ENCODE measurements at regions not wholly inside any gene's neighbourhood (a gene's known extent, or its start where the extent isn't known, plus 50 kb on each side); places are given as distances from the start of the nearest gene placed in this dataset.

DNA sequence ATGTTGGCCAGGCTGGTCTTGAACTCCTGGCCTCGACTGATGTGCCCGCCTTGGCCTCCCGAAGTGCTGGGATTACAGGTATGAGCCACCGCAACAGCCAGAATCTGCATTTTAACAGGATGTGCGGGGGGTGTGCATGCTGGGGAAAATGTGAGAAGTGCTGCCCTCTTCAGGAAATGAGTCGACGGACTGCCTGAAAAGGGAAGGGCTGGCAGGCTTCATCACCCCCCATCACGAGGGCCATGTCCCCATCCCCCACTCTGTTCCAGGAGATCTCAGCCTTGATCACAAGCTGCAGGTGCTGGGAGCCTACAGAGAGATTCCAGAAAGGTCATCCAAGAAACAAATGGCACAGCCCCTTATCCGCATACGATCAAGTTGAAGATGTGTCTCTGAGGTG is 195.3 kb upstream of the RPL38 start:
- TF ChIP-seq, protein P1, sequence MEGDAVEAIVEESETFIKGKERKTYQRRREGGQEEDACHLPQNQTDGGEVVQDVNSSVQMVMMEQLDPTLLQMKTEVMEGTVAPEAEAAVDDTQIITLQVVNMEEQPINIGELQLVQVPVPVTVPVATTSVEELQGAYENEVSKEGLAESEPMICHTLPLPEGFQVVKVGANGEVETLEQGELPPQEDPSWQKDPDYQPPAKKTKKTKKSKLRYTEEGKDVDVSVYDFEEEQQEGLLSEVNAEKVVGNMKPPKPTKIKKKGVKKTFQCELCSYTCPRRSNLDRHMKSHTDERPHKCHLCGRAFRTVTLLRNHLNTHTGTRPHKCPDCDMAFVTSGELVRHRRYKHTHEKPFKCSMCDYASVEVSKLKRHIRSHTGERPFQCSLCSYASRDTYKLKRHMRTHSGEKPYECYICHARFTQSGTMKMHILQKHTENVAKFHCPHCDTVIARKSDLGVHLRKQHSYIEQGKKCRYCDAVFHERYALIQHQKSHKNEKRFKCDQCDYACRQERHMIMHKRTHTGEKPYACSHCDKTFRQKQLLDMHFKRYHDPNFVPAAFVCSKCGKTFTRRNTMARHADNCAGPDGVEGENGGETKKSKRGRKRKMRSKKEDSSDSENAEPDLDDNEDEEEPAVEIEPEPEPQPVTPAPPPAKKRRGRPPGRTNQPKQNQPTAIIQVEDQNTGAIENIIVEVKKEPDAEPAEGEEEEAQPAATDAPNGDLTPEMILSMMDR (IDR thresholded peaks at IDR 0.05; ENCODE audit: insufficient read depth, low read length, missing control alignments) = no peak
- no peak for DNase-seq (ENCODE audit: low read depth, low spot score)
- no peak overlapping the region for H3K4me3 ChIP-seq (ENCODE audit: low read depth, low read length)
- ChIA-PET POLR2A (no interaction called here), CTCF (no interaction called here)

DNA sequence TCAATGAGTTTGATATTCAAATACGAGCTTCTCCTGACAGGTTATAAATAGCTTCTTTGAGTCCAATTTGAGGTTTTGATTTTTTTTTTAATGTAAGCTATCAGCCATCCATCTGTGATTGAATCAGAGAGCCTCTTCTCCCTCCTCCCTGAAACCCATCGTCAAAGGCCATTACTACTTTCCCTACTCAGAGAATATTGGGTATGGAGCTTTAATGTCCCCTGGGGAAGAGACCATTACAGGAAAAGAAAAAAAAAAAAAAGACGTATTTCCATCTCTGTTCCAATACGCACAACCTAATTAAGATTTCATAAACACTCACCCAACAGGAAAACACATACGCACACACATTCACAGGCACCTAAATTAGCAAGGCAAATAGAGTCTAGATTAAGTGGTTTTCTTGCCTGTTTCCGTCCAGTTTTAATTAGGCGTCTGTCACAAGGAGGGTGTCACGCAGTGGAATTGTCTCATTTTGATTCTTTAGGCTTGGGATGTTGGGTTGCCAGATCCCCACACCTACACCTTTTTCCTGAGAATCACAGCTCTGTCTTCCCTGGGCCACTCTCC is 194.3 kb upstream of the RPL38 start:
- POLR2A ChIA-PET = no interaction called here
- no peak overlapping the region for H3K4me3 ChIP-seq (ENCODE audit: low read depth, low read length)
- TF ChIP-seq, protein P1 (IDR thresholded peaks at IDR 0.05; ENCODE audit: insufficient read depth, low read length, missing control alignments) = no peak
- no peak for DNase-seq (ENCODE audit: low read depth, low spot score)
- CTCF ChIA-PET = no interaction called here

DNA sequence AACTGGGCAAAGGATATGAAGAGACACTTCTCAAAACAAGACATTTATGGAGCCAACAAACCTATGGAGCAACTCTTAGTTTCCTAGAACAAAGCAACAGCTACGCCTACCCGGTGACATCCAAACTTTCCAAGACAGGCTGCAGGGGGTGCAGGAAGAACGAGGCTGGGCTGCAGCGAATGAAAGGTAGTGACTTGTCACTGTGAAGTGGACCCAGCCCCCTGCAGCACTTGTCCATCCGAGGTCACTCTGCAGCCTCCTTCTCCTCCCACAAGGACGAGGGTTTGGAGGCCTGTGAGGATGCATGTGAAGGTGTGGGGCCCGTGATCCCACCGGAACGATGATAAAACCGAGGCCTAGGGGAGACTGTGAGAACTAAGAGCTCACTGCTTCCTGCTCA is 192.6 kb upstream of the RPL38 start:
- POLR2A ChIA-PET = no interaction called here
- no peak overlapping the region for H3K4me3 ChIP-seq (ENCODE audit: low read depth, low read length)
- TF ChIP-seq, protein P1 (IDR thresholded peaks at IDR 0.05; ENCODE audit: insufficient read depth, low read length, missing control alignments) = no peak
- no peak for DNase-seq (ENCODE audit: low read depth, low spot score)
- CTCF ChIA-PET = no interaction called here

DNA sequence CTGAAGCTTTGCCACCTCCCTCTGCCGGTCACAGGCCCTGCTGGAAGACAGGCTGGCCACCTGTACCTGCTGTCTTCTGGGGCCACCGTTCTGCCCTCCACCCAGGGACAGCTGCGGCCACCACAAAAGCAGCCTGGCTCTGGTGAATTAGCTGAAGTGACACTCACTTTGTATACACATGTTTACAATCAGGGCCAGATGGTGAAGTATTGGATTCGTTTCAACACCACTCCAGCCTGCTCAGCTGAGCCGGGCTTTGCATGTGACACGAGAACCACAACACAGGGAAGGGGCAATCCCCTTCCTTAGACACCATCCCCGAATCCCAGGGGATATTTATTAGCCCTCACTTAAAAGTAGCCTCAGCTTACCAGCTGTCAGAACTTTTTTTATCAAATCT is 191.5 kb upstream of the RPL38 start:
- ChIA-PET POLR2A (no interaction called here), CTCF (no interaction called here)
- no peak overlapping the region for H3K4me3 ChIP-seq (ENCODE audit: low read depth, low read length)
- TF ChIP-seq, protein P1 (IDR thresholded peaks at IDR 0.05; ENCODE audit: insufficient read depth, low read length, missing control alignments) = no peak
- no peak for DNase-seq (ENCODE audit: low read depth, low spot score)

DNA sequence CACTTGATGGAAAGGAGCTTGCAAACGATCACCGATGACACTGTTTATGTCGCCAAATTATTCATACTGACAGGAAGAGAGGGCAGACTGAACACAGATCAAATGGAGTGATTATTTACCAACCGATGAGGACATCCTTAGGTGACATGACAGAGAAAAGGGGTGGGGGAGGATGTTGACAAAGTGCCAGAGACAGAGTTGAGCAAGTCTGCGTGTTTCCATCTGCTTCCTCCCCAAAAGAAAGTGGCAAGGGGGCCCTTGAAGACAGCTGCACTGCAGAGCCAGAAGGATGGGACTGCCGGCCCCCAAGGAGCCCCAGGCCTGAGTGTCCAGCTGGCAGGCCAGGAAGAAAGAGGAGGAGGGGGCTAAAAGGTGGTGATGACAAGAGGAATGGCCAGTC is 191.0 kb upstream of the RPL38 start:
- ChIA-PET POLR2A (no interaction called here), CTCF (no interaction called here)
- TF ChIP-seq, protein P1 (IDR thresholded peaks at IDR 0.05; ENCODE audit: insufficient read depth, low read length, missing control alignments) = no peak
- no peak overlapping the region for H3K4me3 ChIP-seq (ENCODE audit: low read depth, low read length)
- DNase-seq (ENCODE audit: low read depth, low spot score) = no peak

DNA sequence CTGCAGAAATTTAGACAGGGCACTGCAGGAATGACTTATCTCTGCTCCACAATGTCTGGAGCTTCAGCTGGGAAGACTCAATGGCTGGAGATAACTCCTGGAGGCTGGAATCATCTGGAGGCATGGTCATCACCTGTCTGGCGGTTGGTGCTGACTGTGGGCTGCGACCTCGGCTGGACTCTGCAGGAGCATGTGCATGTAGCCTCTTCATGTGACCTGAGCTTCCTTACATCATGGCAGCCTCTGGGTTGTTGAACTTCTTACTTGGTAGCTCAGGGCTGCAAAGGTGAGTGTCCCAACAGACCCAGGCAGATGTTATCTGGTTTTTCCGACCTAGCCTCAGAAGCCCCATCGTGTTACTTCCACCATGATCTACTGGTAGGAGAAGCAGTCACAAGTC is 188.2 kb upstream of the RPL38 start:
- ChIA-PET POLR2A (no interaction called here), CTCF (no interaction called here)
- TF ChIP-seq, protein P1 (IDR thresholded peaks at IDR 0.05; ENCODE audit: insufficient read depth, low read length, missing control alignments) = no peak
- no peak overlapping the region for H3K4me3 ChIP-seq (ENCODE audit: low read depth, low read length)
- DNase-seq (ENCODE audit: low read depth, low spot score) = no peak

Data from AG04449 (cell line).